ENCODE measurements at regions not wholly inside any gene's neighbourhood (a gene's known extent, or its start where the extent isn't known, plus 50 kb on each side); places are given as distances from the start of the nearest gene placed in this dataset.
A peak's percentile ranks its signal among the peaks of the same experiment; 100 is the strongest.

DNA sequence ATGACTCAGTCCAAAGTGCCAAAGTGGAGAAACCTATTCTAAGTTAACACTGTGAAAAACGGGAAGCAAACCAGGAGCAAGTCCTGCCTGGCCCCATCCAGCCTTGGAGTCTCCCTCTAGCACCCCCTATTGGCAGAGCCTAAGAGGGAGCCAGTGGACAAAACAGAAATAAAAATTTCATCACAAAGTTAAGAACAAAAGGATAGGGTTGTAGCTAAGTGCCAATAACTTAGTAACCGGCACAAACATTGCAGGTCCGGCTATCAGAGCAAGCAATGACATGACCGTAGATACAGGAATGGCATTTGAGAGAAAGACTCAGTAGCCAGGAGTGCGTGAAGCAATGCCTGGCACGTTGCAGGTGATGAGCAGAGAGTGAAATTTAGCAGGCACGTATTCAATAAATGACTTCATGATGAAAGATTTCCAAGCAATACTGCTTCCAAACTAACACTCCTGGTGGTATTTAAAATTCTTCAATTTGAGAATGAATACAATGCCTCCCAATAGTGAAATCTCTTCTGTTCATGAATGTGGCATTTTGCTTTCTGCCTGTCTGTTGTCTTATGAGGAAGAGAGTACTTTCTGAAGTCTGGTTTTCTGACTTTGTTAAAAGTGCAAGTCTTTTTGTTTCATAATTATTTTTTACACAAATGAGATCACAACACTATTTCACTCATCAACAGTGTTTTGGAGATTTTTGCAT, 391.0 kb downstream of the OMA1 start:
- TF ChIP-seq, protein P1, sequence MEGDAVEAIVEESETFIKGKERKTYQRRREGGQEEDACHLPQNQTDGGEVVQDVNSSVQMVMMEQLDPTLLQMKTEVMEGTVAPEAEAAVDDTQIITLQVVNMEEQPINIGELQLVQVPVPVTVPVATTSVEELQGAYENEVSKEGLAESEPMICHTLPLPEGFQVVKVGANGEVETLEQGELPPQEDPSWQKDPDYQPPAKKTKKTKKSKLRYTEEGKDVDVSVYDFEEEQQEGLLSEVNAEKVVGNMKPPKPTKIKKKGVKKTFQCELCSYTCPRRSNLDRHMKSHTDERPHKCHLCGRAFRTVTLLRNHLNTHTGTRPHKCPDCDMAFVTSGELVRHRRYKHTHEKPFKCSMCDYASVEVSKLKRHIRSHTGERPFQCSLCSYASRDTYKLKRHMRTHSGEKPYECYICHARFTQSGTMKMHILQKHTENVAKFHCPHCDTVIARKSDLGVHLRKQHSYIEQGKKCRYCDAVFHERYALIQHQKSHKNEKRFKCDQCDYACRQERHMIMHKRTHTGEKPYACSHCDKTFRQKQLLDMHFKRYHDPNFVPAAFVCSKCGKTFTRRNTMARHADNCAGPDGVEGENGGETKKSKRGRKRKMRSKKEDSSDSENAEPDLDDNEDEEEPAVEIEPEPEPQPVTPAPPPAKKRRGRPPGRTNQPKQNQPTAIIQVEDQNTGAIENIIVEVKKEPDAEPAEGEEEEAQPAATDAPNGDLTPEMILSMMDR (conservative IDR thresholded peaks at IDR 0.05), result peak; percentile 49
- no peak for TF ChIP-seq EZH2 (IDR thresholded peaks at IDR 0.05; ENCODE audit: low read depth)

Measured in PC-9 (cell line).